Suprapubic skin (tissue), 4 donors: ENCODE measurements at regions not wholly inside any gene's neighbourhood (a gene's known extent, or its start where the extent isn't known, plus 50 kb on each side); places are given as distances from the start of the nearest gene placed in this dataset.

Experiments
- EP300 ChIP-seq: sonication (generic); formaldehyde crosslinking; IDR thresholded peaks from one replicate; pipeline ENCODE4 v1.6.1; 2017; ENCODE audit warnings: antibody characterized with exemption
- POLR2A ChIP-seq, 2 donors: fragments of 450-650 bp; IDR thresholded peaks; one replicate each; pipeline ENCODE4 v1.6.1; 2017; ENCODE audit warnings: antibody characterized with exemption in 2 of 2, mild to moderate bottlenecking in 2 of 2, moderate library complexity in 2 of 2
- POLR2AphosphoS5 ChIP-seq, 3 donors: sonication (generic); formaldehyde crosslinking; IDR thresholded peaks; one replicate each; pipeline ENCODE4 v1.6.1; 2017; ENCODE audit warnings: antibody characterized with exemption in 3 of 3
- TF ChIP-seq, protein P1 (sequence below), 2 donors: fragments of 200-600 bp in 1 of 2; fragments of 450-650 bp in 1 of 2; sonication (generic) in 1 of 2; IDR thresholded peaks; one replicate each; pipeline ENCODE4 v1.5.1; 2016 to 2019; ENCODE audit warnings: antibody characterized with exemption in 2 of 2, mild to moderate bottlenecking in 1 of 2, moderate library complexity in 1 of 2

DNA sequence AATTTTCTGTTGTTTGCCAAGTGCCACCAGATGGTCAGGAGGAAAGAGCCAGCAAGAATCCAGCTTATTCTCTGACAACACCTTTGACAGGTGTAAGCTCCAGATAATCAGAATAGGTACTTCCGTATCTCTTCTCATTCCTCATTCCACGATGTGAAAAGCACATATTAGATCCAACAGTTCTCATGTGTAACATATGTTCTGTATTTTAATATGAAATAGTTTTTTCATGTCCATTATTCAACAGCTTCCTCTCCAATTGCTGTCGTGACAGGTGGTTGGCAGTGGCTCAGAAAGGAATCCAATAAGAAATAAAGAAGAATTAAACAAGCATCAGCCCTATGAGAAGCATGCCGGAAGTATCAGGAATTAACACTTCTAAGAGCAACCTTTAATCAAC, 1624.7 kb downstream of the MRPL39 start:
- TF ChIP-seq, protein P1, sequence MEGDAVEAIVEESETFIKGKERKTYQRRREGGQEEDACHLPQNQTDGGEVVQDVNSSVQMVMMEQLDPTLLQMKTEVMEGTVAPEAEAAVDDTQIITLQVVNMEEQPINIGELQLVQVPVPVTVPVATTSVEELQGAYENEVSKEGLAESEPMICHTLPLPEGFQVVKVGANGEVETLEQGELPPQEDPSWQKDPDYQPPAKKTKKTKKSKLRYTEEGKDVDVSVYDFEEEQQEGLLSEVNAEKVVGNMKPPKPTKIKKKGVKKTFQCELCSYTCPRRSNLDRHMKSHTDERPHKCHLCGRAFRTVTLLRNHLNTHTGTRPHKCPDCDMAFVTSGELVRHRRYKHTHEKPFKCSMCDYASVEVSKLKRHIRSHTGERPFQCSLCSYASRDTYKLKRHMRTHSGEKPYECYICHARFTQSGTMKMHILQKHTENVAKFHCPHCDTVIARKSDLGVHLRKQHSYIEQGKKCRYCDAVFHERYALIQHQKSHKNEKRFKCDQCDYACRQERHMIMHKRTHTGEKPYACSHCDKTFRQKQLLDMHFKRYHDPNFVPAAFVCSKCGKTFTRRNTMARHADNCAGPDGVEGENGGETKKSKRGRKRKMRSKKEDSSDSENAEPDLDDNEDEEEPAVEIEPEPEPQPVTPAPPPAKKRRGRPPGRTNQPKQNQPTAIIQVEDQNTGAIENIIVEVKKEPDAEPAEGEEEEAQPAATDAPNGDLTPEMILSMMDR (IDR thresholded peaks at IDR 0.05): no peak
- no peak for TF ChIP-seq POLR2AphosphoS5 (IDR thresholded peaks at IDR 0.05)
- no peak for TF ChIP-seq POLR2A (IDR thresholded peaks at IDR 0.05)
- TF ChIP-seq EP300: no peak
